A549 (cell line): ENCODE measurements at regions not wholly inside any gene's neighbourhood (a gene's known extent, or its start where the extent isn't known, plus 50 kb on each side); places are given as distances from the start of the nearest gene placed in this dataset.

Source experiments
- FOSB ChIP-seq: fragments of 250-450 bp; sonication (Bioruptor Pico); IDR thresholded peaks from 2 replicates; pipeline ENCODE4 v1.5.0; 2020; ENCODE audit warnings: mild to moderate bottlenecking, moderate library complexity
- HDAC2 ChIP-seq: fragments of 200-600 bp; sonication (generic); IDR thresholded peaks from 2 replicates; pipeline ENCODE4 v1.6.1; 2016
- HOXB13 ChIP-seq: fragments of 250-450 bp; sonication (Bioruptor Pico); IDR thresholded peaks from 2 replicates; pipeline ENCODE4 v1.5.0; 2020; ENCODE audit warnings: low read depth, mild to moderate bottlenecking, moderate library complexity
- MAFK ChIP-seq: fragments of 450-650 bp; IDR thresholded peaks from 2 replicates; pipeline ENCODE4 v1.6.1; 2014; ENCODE audit not compliant: partially characterized antibody
- MAZ ChIP-seq: fragments of 150-350 bp; IDR thresholded peaks from 2 replicates; pipeline ENCODE4 v1.6.1; 2014; ENCODE audit warnings: antibody characterized with exemption, low read depth, low read length, borderline replicate concordance
- PHF8 ChIP-seq: fragments of 200-600 bp; sonication (generic); IDR thresholded peaks from 2 replicates; pipeline ENCODE4 v1.6.1; 2016; ENCODE audit warnings: low read depth, mild to moderate bottlenecking, antibody characterized with exemption, moderate library complexity, borderline replicate concordance
- POLR2A ChIP-seq: IDR thresholded peaks from 2 replicates; pipeline ENCODE4 v1.6.1; 2012; ENCODE audit warnings: mild to moderate bottlenecking, low read length
- TF ChIP-seq, protein P1 (sequence below): fragments of 250-450 bp; sonication (Bioruptor Pico); IDR thresholded peaks from 2 replicates; pipeline ENCODE4 v1.5.0; 2021; ENCODE audit warnings: mild to moderate bottlenecking, moderate library complexity, borderline replicate concordance
- TF ChIP-seq, protein P2 (sequence below): fragments of >200 bp; sonication (Bioruptor Twin); formaldehyde crosslinking; IDR thresholded peaks from 3 replicates; pipeline ENCODE4 v1.5.1; 2016

DNA sequence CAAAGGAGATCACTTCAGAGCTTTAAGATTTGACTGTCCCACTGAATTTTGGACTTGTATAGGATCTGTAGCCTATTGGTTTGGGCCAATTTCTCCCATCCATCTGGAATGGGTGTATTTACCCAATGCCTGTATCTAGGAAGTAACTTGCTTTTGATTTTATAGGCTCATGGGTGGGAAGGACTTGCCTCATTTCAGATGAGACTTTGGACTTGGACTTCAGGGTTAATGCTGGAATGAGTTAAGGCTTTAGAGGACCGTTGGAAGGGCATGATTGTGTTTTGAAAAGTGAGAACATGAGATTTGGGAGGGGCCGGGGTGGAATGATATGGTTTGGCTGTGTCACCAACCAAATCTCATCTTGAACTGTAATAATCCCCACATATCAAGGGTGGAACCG, 73.8 kb downstream of the ZNF518B start:
- TF ChIP-seq POLR2A (no peak), MAZ (no peak), HDAC2 (no peak), HOXB13 (CRISPR knock-in tag) (no peak), FOSB (CRISPR knock-in tag) (no peak), MAFK (no peak), PHF8 (no peak)
- TF ChIP-seq, protein P1, sequence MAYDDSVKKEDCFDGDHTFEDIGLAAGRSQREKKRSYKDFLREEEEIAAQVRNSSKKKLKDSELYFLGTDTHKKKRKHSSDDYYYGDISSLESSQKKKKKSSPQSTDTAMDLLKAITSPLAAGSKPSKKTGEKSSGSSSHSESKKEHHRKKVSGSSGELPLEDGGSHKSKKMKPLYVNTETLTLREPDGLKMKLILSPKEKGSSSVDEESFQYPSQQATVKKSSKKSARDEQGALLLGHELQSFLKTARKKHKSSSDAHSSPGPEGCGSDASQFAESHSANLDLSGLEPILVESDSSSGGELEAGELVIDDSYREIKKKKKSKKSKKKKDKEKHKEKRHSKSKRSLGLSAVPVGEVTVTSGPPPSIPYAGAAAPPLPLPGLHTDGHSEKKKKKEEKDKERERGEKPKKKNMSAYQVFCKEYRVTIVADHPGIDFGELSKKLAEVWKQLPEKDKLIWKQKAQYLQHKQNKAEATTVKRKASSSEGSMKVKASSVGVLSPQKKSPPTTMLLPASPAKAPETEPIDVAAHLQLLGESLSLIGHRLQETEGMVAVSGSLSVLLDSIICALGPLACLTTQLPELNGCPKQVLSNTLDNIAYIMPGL (CRISPR knock-in tag), result no peak
- TF ChIP-seq, protein P2, sequence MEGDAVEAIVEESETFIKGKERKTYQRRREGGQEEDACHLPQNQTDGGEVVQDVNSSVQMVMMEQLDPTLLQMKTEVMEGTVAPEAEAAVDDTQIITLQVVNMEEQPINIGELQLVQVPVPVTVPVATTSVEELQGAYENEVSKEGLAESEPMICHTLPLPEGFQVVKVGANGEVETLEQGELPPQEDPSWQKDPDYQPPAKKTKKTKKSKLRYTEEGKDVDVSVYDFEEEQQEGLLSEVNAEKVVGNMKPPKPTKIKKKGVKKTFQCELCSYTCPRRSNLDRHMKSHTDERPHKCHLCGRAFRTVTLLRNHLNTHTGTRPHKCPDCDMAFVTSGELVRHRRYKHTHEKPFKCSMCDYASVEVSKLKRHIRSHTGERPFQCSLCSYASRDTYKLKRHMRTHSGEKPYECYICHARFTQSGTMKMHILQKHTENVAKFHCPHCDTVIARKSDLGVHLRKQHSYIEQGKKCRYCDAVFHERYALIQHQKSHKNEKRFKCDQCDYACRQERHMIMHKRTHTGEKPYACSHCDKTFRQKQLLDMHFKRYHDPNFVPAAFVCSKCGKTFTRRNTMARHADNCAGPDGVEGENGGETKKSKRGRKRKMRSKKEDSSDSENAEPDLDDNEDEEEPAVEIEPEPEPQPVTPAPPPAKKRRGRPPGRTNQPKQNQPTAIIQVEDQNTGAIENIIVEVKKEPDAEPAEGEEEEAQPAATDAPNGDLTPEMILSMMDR, result no peak
